Stimulated activated CD8-positive, alpha-beta memory T cell treated with anti-CD3 and anti-CD28 coated beads, Interleukin-2, amount 100 ng/mL, for 1 hour (primary cell): ENCODE measurements at regions not wholly inside any gene's neighbourhood (a gene's known extent, or its start where the extent isn't known, plus 50 kb on each side); places are given as distances from the start of the nearest gene placed in this dataset.

Experiments used
- DNase-seq, 2 donors: peaks; one replicate each; pipeline ENCODE4 v3.0.0-alpha.2; 2020; ENCODE audit warnings: low read depth in 2 of 2

GRCh38 chr11:109970516-109971183 lies 122.5 kb upstream of the ZC3H12C start:
- no peak for DNase-seq

- DNase-seq: no peak
Observed at GRCh38 chr11:109971184-109971523, 122.0 kb upstream of the ZC3H12C start.

- DNase-seq: no peak
Observed at GRCh38 chr11:109972181-109972715, 120.9 kb upstream of the ZC3H12C start.

GRCh38 chr11:109972939-109973338 lies 120.3 kb upstream of the ZC3H12C start:
- no peak for DNase-seq

- DNase-seq: no peak
Observed at GRCh38 chr11:109973486-109973885, 119.7 kb upstream of the ZC3H12C start.

- no peak for DNase-seq
Observed at GRCh38 chr11:109974523-109974922, 118.7 kb upstream of the ZC3H12C start.

GRCh38 chr11:109978895-109979294 lies 114.3 kb upstream of the ZC3H12C start:
- DNase-seq: no peak

GRCh38 chr11:109981031-109981636 lies 112.1 kb upstream of the ZC3H12C start:
- no peak for DNase-seq

- no peak for DNase-seq
Observed at GRCh38 chr11:109983358-109983757, 109.8 kb upstream of the ZC3H12C start.

- no peak for DNase-seq
Observed at GRCh38 chr11:109984634-109985289, 108.4 kb upstream of the ZC3H12C start.

GRCh38 chr11:109986488-109986887 lies 106.7 kb upstream of the ZC3H12C start:
- no peak for DNase-seq

- no peak for DNase-seq
Observed at GRCh38 chr11:109991835-109992234, 101.4 kb upstream of the ZC3H12C start.

- DNase-seq: no peak
Observed at GRCh38 chr11:109993786-109994185, 99.4 kb upstream of the ZC3H12C start.

- no peak for DNase-seq
Observed at GRCh38 chr11:109994907-109995306, 98.3 kb upstream of the ZC3H12C start.

- DNase-seq: no peak
Observed at GRCh38 chr11:109996060-109996459, 97.1 kb upstream of the ZC3H12C start.

GRCh38 chr11:109998921-109999320 lies 94.3 kb upstream of the ZC3H12C start:
- no peak for DNase-seq

GRCh38 chr11:110000031-110000502 lies 93.1 kb upstream of the ZC3H12C start:
- DNase-seq: no peak

GRCh38 chr11:110000850-110001249 lies 92.3 kb upstream of the ZC3H12C start:
- no peak for DNase-seq

GRCh38 chr11:110003426-110003825 lies 89.8 kb upstream of the ZC3H12C start:
- no peak for DNase-seq

- DNase-seq: no peak
Observed at GRCh38 chr11:110011595-110011994, 81.6 kb upstream of the ZC3H12C start.

- DNase-seq: no peak
Observed at GRCh38 chr11:110015695-110016094, 77.5 kb upstream of the ZC3H12C start.

- DNase-seq: no peak
Observed at GRCh38 chr11:110019675-110020074, 73.5 kb upstream of the ZC3H12C start.

GRCh38 chr11:110022548-110022947 lies 70.6 kb upstream of the ZC3H12C start:
- no peak for DNase-seq
